PC-9 (cell line): ENCODE measurements at regions not wholly inside any gene's neighbourhood (a gene's known extent, or its start where the extent isn't known, plus 50 kb on each side); places are given as distances from the start of the nearest gene placed in this dataset.

Experiments used
- EZH2 ChIP-seq: fragments of 200-600 bp; sonication (generic); IDR thresholded peaks from 2 replicates; pipeline ENCODE4 v1.8.0; 2017; ENCODE audit warnings: antibody characterized with exemption, low read depth
- TF ChIP-seq, protein P1 (sequence below): fragments of 200-600 bp; sonication (generic); conservative IDR thresholded peaks from 2 replicates; pipeline ENCODE4 v1.6.1; 2017; ENCODE audit warnings: mixed run types, antibody characterized with exemption, mild to moderate bottlenecking, moderate library complexity

DNA sequence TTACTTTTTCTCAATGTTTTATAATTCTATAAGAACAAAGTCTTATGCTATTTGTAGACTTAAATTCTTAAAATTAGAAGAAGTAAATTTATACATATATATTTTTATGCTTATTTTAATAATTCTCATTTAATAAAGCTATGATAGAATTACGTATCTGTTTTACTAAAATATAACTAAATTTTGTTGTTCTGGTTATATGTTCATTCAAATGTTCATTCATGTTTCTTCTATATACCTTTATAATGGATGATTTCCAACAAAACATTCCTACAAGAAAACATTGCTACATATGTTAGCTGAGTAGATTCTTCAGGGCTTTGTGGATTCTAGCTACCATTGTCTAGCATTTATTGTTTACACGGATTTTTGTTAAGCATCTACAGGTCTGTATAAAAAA is 634.3 kb upstream of the PCDH20 start:
- TF ChIP-seq, protein P1, sequence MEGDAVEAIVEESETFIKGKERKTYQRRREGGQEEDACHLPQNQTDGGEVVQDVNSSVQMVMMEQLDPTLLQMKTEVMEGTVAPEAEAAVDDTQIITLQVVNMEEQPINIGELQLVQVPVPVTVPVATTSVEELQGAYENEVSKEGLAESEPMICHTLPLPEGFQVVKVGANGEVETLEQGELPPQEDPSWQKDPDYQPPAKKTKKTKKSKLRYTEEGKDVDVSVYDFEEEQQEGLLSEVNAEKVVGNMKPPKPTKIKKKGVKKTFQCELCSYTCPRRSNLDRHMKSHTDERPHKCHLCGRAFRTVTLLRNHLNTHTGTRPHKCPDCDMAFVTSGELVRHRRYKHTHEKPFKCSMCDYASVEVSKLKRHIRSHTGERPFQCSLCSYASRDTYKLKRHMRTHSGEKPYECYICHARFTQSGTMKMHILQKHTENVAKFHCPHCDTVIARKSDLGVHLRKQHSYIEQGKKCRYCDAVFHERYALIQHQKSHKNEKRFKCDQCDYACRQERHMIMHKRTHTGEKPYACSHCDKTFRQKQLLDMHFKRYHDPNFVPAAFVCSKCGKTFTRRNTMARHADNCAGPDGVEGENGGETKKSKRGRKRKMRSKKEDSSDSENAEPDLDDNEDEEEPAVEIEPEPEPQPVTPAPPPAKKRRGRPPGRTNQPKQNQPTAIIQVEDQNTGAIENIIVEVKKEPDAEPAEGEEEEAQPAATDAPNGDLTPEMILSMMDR, result no peak
- TF ChIP-seq EZH2, result no peak
